ENCODE measurements at regions not wholly inside any gene's neighbourhood (a gene's known extent, or its start where the extent isn't known, plus 50 kb on each side); places are given as distances from the start of the nearest gene placed in this dataset.
"Not testable (repeated sequence)": the region's sequence is repeated elsewhere in the genome, so short reads cannot be mapped to it uniquely, and the experiment has no call there.

DNA sequence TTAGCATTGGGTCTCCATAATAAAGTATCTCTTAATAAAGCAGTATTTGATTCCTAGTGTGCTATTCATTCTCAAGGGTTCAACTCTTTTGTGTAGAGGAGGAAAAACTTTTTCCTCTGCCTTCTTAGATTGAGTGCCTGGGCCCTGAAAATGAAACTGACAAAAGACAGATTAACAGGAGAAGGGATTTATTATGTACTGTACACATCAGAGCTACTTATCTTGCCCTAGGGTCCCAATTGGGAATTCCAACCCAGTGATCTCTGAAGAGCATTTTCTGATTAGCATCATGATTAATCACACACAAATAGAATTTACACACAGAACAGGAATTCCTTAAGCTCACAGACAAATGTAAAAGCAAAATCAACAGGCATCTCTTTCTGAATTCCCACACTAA lies 128.9 kb downstream of the CD164 start:
- TF ChIP-seq, protein P1, sequence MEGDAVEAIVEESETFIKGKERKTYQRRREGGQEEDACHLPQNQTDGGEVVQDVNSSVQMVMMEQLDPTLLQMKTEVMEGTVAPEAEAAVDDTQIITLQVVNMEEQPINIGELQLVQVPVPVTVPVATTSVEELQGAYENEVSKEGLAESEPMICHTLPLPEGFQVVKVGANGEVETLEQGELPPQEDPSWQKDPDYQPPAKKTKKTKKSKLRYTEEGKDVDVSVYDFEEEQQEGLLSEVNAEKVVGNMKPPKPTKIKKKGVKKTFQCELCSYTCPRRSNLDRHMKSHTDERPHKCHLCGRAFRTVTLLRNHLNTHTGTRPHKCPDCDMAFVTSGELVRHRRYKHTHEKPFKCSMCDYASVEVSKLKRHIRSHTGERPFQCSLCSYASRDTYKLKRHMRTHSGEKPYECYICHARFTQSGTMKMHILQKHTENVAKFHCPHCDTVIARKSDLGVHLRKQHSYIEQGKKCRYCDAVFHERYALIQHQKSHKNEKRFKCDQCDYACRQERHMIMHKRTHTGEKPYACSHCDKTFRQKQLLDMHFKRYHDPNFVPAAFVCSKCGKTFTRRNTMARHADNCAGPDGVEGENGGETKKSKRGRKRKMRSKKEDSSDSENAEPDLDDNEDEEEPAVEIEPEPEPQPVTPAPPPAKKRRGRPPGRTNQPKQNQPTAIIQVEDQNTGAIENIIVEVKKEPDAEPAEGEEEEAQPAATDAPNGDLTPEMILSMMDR (IDR thresholded peaks at IDR 0.05; ENCODE audit: insufficient read depth, low read depth, low read length, missing control alignments), result no peak
- H3K4me3 ChIP-seq (ENCODE audit: low read depth, low read length), result no peak overlapping the region
- no peak for DNase-seq (ENCODE audit: low read depth)

DNA sequence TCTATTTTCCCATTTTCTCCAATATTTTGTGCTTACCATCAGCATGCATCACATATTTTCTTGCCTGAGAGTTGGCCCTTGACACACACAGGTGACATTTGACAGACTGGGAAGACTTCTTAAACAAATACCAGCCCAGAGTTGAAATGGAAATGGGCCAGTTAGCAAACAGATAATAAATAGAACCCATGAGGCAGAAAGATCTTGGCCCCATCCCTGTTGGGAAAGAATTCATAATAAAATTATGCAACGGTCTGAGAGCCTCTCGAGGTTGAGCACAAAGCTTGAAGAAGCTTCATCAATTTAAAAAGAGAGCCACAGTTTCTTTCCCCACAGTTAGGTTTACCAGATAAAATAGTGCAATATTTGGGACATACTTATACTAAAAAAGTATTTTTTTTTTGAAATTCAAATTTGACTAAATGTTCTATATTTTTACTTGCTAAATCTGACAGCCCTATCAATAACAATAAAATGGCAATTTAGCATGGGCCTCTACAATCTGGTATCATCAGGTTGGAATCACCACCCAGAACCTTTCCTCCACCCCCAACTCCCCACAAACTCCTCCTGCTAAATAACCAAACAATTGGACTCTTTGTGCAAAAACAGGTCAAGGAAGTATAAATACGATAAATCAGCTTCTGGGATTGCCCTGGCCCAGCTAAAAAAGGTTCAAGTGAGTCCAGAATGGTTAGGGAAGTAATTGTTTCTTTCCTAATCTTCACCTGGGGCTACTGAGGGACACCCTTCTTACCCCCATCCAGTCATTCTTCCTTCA lies 129.8 kb downstream of the CD164 start:
- DNase-seq (ENCODE audit: low read depth), result no peak
- TF ChIP-seq, protein P1 (IDR thresholded peaks at IDR 0.05; ENCODE audit: insufficient read depth, low read depth, low read length, missing control alignments), result no peak
- no peak overlapping the region for H3K4me3 ChIP-seq (ENCODE audit: low read depth, low read length)

DNA sequence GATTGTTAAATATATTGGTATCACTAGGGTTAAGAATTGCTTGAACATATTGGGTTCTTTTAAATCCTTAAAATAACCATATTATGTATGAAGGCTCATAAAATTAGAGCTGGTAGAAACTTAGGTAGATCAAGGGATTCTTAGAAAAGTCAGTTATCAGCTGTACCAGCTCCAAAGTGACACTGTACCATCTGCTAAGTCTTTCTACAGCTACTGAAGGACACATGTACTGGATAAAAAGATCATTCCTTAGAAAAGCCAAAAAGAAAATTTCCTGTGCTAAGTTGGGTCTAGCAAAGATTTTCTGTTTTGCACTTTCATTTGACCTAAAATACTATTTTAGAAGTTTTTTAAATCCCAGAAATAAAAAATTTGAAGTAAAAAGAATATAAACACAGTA lies 130.4 kb downstream of the CD164 start:
- no peak overlapping the region for H3K4me3 ChIP-seq (ENCODE audit: low read depth, low read length)
- TF ChIP-seq, protein P1 (IDR thresholded peaks at IDR 0.05; ENCODE audit: insufficient read depth, low read depth, low read length, missing control alignments), result no peak
- no peak for DNase-seq (ENCODE audit: low read depth)

DNA sequence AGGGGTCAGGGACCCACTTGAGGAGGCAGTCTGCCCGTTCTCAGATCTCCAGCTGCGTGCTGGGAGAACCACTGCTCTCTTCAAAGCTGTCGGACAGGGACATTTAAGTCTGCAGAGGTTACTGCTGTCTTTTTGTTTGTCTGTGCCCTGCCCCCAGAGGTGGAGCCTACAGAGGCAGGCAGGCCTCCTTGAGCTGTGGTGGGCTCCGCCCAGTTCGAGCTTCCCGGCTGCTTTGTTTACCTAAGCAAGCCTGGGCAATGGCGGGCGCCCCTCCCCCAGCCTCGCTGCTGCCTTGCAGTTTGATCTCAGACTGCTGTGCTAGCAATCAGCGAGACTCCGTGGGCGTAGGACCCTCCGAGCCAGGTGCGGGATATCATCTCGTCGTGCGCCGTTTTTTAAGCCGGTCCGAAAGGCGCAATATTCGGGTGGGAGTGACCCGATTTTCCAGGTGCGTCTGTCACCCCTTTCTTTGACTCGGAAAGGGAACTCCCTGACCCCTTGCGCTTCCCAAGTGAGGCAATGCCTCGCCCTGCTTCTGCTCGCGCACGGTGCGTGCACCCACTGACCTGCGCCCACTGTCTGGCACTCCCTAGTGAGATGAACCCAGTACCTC lies 131.6 kb downstream of the CD164 start:
- H3K4me3 ChIP-seq (ENCODE audit: low read depth, low read length); DNase-seq (ENCODE audit: low read depth): not testable (repeated sequence)

DNA sequence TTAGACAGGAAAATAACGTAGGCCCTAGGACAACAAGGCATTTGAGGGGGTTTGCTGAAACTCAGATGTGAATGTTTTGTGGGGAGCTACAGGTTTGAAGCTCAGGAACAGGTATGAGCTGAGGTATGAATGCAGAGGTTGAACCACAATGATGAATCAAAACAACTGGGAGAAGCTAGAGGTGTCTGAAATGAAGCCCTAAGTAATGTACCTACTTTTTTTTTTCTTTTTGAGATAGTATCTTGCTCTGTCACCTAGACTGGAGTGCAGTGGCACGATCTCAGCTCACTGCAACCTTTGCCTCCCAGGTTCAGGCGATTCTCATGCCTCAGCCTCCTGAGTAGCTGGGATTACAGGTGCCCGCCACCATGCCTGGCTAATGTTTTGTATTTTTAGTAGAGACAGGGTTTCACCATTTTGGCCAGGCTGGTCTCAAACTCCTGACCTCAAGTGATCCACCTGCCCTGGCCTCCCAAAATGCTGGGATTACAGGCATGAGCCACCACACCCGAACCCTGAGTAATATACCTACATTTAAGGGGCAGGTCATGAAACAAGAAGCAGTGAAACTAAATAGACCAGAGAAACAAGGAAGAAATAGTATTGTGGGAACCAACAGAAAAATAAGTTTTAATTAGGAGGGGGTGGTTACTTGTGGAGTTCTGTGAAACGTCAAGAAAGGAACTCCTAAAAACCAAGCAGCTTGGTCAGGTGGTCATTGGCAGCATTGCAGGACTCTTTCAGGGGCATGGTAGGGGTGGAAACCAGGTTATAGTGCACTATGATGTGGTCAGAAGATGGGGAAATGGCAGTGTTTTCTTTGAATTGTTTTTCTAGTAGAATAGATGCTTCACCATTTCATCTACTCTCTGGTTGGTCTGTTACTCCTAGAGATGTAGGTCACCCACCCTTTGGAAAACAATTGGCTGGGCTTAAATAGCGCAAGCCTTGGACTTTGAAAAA lies 138.1 kb downstream of the CD164 start:
- no peak overlapping the region for H3K4me3 ChIP-seq (ENCODE audit: low read depth, low read length)
- no peak for DNase-seq (ENCODE audit: low read depth)
- TF ChIP-seq, protein P1 (IDR thresholded peaks at IDR 0.05; ENCODE audit: insufficient read depth, low read depth, low read length, missing control alignments), result no peak

DNA sequence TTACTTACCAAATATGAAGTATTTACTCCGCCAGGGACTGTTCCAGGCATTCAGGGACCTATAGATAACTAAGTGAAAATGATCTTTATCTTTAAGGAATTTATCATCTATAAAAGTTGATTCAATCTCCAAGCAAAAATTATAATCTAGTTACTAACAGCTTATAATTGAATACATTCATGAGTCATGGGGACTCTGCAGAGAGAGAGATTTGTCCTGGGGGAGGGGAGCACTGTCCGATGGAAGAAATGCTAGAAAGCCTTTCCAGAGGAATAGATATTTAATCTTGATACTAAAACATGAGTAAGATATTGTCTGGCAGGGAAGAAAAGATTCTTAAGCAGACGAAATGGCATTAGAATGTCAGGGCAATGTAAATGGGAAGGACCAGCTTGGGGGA lies 139.3 kb downstream of the CD164 start:
- DNase-seq (ENCODE audit: low read depth), result no peak
- TF ChIP-seq, protein P1 (IDR thresholded peaks at IDR 0.05; ENCODE audit: insufficient read depth, low read depth, low read length, missing control alignments), result no peak
- no peak overlapping the region for H3K4me3 ChIP-seq (ENCODE audit: low read depth, low read length)

DNA sequence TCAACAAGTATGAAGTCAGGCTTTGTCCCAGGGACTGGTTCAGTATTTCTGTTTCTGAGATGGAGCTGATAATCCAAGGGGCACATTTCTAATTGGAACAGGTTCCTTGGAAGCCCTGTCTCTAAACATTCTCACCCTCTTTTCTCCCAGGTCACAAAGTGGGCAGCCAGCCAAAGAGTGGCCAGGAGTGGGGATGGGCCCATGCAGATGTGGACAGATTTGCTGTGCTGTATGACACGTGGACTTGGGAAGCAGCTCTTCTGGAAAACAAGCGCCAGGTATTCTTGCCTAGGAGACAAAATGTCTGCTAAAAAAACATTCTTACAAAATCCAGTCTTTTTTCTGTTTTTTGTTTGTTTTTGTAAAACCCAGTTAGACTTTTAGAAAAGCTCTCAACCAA lies 140.2 kb downstream of the CD164 start:
- TF ChIP-seq, protein P1 (IDR thresholded peaks at IDR 0.05; ENCODE audit: insufficient read depth, low read depth, low read length, missing control alignments), result no peak
- DNase-seq (ENCODE audit: low read depth), result no peak
- no peak overlapping the region for H3K4me3 ChIP-seq (ENCODE audit: low read depth, low read length)

All from GM12865 (cell line).